Left cardiac atrium (tissue), 4 donors: ENCODE measurements at regions not wholly inside any gene's neighbourhood (a gene's known extent, or its start where the extent isn't known, plus 50 kb on each side); places are given as distances from the start of the nearest gene placed in this dataset.
A peak's percentile ranks its signal among the peaks of the same experiment; 100 is the strongest.
"Not testable (repeated sequence)": the region's sequence is repeated elsewhere in the genome, so short reads cannot be mapped to it uniquely, and the experiment has no call there.

Experiments used
- ATAC-seq, 2 donors: fragments of 200-7000 bp; cut with Tn5 transposase; one replicate each; pipeline ENCODE4 v1.9.1; 2020; ENCODE audit warnings: mild to moderate bottlenecking in 2 of 2, moderate library complexity in 2 of 2
- DNase-seq: peaks from one replicate; pipeline ENCODE4 v3.0.0-alpha.2; 2020
- intact Hi-C, 2 donors: fragments of 100-400 bp; cut with DNase I; formaldehyde crosslinking; loops; one replicate each; pipeline versions ENCODE4 v1.14.1 to v1.15.1; 2022 to 2023
- donor health status: DM: no; HTN: yes; CAD: no.
- donor health status: DM: no; HTN: yes; CAD: no; lungs with severe emphysema.
- donor health status: DM: yes; HTN: yes; CAD: no.
- donor health status: Dilated cardiomyopathy.

GRCh38 chr2:209307161-209308001, 116.5 kb upstream of the MAP2 start:
- DNase-seq (no peak), ATAC-seq (no peak)
- intact Hi-C loops = no loop called here

GRCh38 chr2:209308415-209308814, 115.4 kb upstream of the MAP2 start:
- ATAC-seq = no peak
- intact Hi-C loops = no loop called here
- DNase-seq = no peak

GRCh38 chr2:209311948-209312347, 111.9 kb upstream of the MAP2 start:
- intact Hi-C loops = no loop called here
- no peak for ATAC-seq
- no peak for DNase-seq

- intact Hi-C loops, DNase-seq: not testable (repeated sequence)
Observed at GRCh38 chr2:209312450-209312849, 111.4 kb upstream of the MAP2 start.

GRCh38 chr2:209314653-209315052, 109.2 kb upstream of the MAP2 start:
- ATAC-seq (no peak), DNase-seq (no peak)
- intact Hi-C loops = no loop called here

More at GRCh38 chr2:209312450-209312849, 111.4 kb upstream of the MAP2 start:
- ATAC-seq = not testable (repeated sequence)

GRCh38 chr2:209316141-209316540, 107.7 kb upstream of the MAP2 start:
- no peak for DNase-seq
- intact Hi-C loops = no loop called here
- no peak for ATAC-seq

- no peak for DNase-seq
- intact Hi-C loops = no loop called here
- no peak for ATAC-seq
Observed at GRCh38 chr2:209321076-209321475, 102.8 kb upstream of the MAP2 start.

GRCh38 chr2:209321581-209321980, 102.3 kb upstream of the MAP2 start:
- DNase-seq = no peak
- intact Hi-C loops = no loop called here

GRCh38 chr2:209322041-209322440, 101.8 kb upstream of the MAP2 start:
- no peak for DNase-seq
- ATAC-seq = no peak
- intact Hi-C loops = no loop called here

More at GRCh38 chr2:209321581-209321980, 102.3 kb upstream of the MAP2 start:
- ATAC-seq = no peak

GRCh38 chr2:209322905-209323512, 100.8 kb upstream of the MAP2 start:
- DNase-seq (no peak), ATAC-seq (no peak)
- intact Hi-C loops = no loop called here

GRCh38 chr2:209323738-209324137, 100.1 kb upstream of the MAP2 start:
- intact Hi-C loops = no loop called here
- DNase-seq (no peak), ATAC-seq (no peak)

- intact Hi-C loops = no loop called here
Observed at GRCh38 chr2:209324281-209324680, 99.6 kb upstream of the MAP2 start.

GRCh38 chr2:209331291-209331844, 92.5 kb upstream of the MAP2 start:
- no peak for DNase-seq
- ATAC-seq = no peak
- intact Hi-C loops = loop anchor here in 1 of 2 donors (10.0 kb wide), 1 partner anchor 633 kb away; no protein-coding TSS in a partner anchor

More at GRCh38 chr2:209324281-209324680, 99.6 kb upstream of the MAP2 start:
- no peak for DNase-seq
- no peak for ATAC-seq

- ATAC-seq (peak; percentile 30 to 54), DNase-seq (peak; percentile 43)
- intact Hi-C loops = loop anchor here (2.0 to 10.0 kb wide), 4 partner anchors 223 to 630 kb away; no protein-coding TSS in a partner anchor
Observed at GRCh38 chr2:209334188-209335017, 89.4 kb upstream of the MAP2 start.

GRCh38 chr2:209340522-209340921, 83.3 kb upstream of the MAP2 start:
- intact Hi-C loops = no loop called here
- no peak for DNase-seq
- ATAC-seq = no peak

GRCh38 chr2:209344349-209344748, 79.5 kb upstream of the MAP2 start:
- DNase-seq (no peak), ATAC-seq (no peak)
- intact Hi-C loops = no loop called here

GRCh38 chr2:209348433-209348832, 75.4 kb upstream of the MAP2 start:
- intact Hi-C loops = no loop called here
- ATAC-seq = no peak

GRCh38 chr2:209351636-209352035, 72.2 kb upstream of the MAP2 start:
- intact Hi-C loops = no loop called here
- no peak for DNase-seq
- no peak for ATAC-seq

More at GRCh38 chr2:209348433-209348832, 75.4 kb upstream of the MAP2 start:
- no peak for DNase-seq

GRCh38 chr2:209358992-209359391, 64.9 kb upstream of the MAP2 start:
- intact Hi-C loops = no loop called here
- ATAC-seq (no peak), DNase-seq (no peak)
